Heart right ventricle (tissue), 16 donors: ENCODE measurements at regions not wholly inside any gene's neighbourhood (a gene's known extent, or its start where the extent isn't known, plus 50 kb on each side); places are given as distances from the start of the nearest gene placed in this dataset.
A peak's percentile ranks its signal among the peaks of the same experiment; 100 is the strongest.
"Not testable (repeated sequence)": the region's sequence is repeated elsewhere in the genome, so short reads cannot be mapped to it uniquely, and the experiment has no call there.

Experiments
- ATAC-seq, 8 donors: fragments of 200-7000 bp; cut with Tn5 transposase; one replicate each; pipeline ENCODE4 v1.9.1; 2020; ENCODE audit warnings: mild to moderate bottlenecking in 8 of 8, moderate library complexity in 8 of 8, moderate number of reproducible peaks in 1 of 8
- DNase-seq, 2 donors: peaks; one replicate each; pipeline ENCODE4 v3.0.0-alpha.2; 2020
- H3K27ac ChIP-seq, 10 donors: fragments of 200-600 bp; sonication (generic) in 2 of 10; one replicate each; pipeline versions ENCODE4 v1.5.0 to v1.8.0; 2020 to 2022; ENCODE audit warnings: mild to moderate bottlenecking in 3 of 10
- H3K27me3 ChIP-seq, 7 donors: fragments of 200-600 bp; one replicate each; pipeline ENCODE4 v1.8.0; 2021 to 2022; ENCODE audit warnings: mild to moderate bottlenecking in 2 of 7
- H3K36me3 ChIP-seq, 9 donors: fragments of 200-600 bp; sonication (generic) in 1 of 9; one replicate each; pipeline versions ENCODE4 v1.5.0 to v1.8.0; 2020 to 2022; ENCODE audit warnings: mild to moderate bottlenecking in 2 of 9
- H3K4me1 ChIP-seq, 9 donors: fragments of 200-600 bp; sonication (generic) in 1 of 9; one replicate each; pipeline versions ENCODE4 v1.5.0 to v1.8.0; 2020 to 2022; ENCODE audit warnings: mild to moderate bottlenecking in 4 of 9
- H3K4me3 ChIP-seq, 10 donors: fragments of 200-600 bp; sonication (generic) in 2 of 10; one replicate each; pipeline versions ENCODE4 v1.5.0 to v1.8.0; 2020 to 2022; ENCODE audit warnings: mild to moderate bottlenecking in 7 of 10, moderate library complexity in 2 of 10
- H3K9me3 ChIP-seq, 11 donors: fragments of 200-600 bp in 10 of 11; sonication (generic) in 2 of 11; one replicate each; pipeline versions ENCODE4 v1.5.0 to v1.8.0; 2013 to 2022; ENCODE audit warnings: mild to moderate bottlenecking in 2 of 11, control low read depth in 1 of 11, moderate library complexity in 1 of 11
- CTCF ChIP-seq, 9 donors: fragments of 200-600 bp; sonication (generic) in 2 of 9; IDR thresholded peaks; one replicate each; pipeline versions ENCODE4 v1.5.0 to v1.8.0; 2021 to 2022; ENCODE audit warnings: antibody characterized with exemption in 9 of 9, mild to moderate bottlenecking in 5 of 9, moderate library complexity in 1 of 9
- WGBS, 2 donors: extraction: QIAGEN DNeasy Blood & Tissue Kit; methylation state at CpG; one replicate each; pipeline ENCODE4 v1.1.7; 2013; ENCODE audit warnings: inconsistent platforms in 1 of 2; 5-methylcytosine and 5-hydroxymethylcytosine counted together
- intact Hi-C, 10 donors: fragments of 100-400 bp; cut with DNase I; formaldehyde crosslinking; loops; one replicate each; pipeline versions ENCODE4 v1.11.1 to v1.14.2; 2022
- donor health status: Arrhythmogenic right ventricular cardiomyopathy.
- donor health status: ischemic (EF 13 %, LVEDD 7.1; RV severe dilation, severe dysfunction).
- donor health status: healthy with polysubstance abuse.
- donor health status: DM: no; HTN: yes; CAD: no.
- donor health status: DM: no; HTN: no; CAD: no.
- donor health status: ischemic (EF 25% LVEDD 6.9; RV normal size, moderate dysfunction).
- donor health status: ischemic (EF 25% LVEDD 5.7; RV mildly dilated, moderate dysfunction).
- donor health status: healthy.
- donor health status: DM: yes; HTN: yes; CAD: no.
- donor health status: Ischemic cardiomyopathy.
- donor health status: ischemic (EF 35%, LVEDD 5.7; RV mildly dilated, moderate dysfunction).
- donor health status: nonischemic (EF 11% LVEDD 7.7; RV severe dilation, severe dysfunction).
- donor health status: DM: yes; HTN: yes; CAD: no.
- donor health status: PGD.
- donor health status: ischemic (EF 29% LVEDD 5.4; RV normal size, mild dysfunction).
- donor health status: nonischemic (EF 23%, LVEDD 6.1; RV moderate dilation, normal function).

GRCh38 chr10:83517456-83517855, 621.9 kb upstream of the GHITM start:
- ATAC-seq (no peak), DNase-seq (no peak)
- Histone ChIP-seq H3K4me3 (no peak overlapping the region), H3K27ac (no peak overlapping the region), H3K27me3 (no peaks in the 10 kb centered on the region), H3K9me3 (peaks cover 0 to 7% (median 0%) of the 10 kb centered on the region in 11 donors), H3K36me3 (no peaks in the 10 kb centered on the region), H3K4me1 (no peaks in the 10 kb centered on the region)
- TF ChIP-seq CTCF (IDR thresholded peaks at IDR 0.05): no peak
- intact Hi-C loops: no loop called here
- WGBS, 2 donors: 78 to 86% methylated on average over 1 of the region's 1 CpG

- Histone ChIP-seq H3K4me3 (no peak overlapping the region), H3K27ac (no peak overlapping the region), H3K27me3 (no peaks in the 10 kb centered on the region), H3K9me3 (peaks cover 0 to 3% (median 0%) of the 10 kb centered on the region in 11 donors), H3K36me3 (no peaks in the 10 kb centered on the region), H3K4me1 (no peaks in the 10 kb centered on the region)
- DNase-seq: no peak
- ATAC-seq: no peak
- intact Hi-C loops: no loop called here
- no peak for TF ChIP-seq CTCF (IDR thresholded peaks at IDR 0.05)
- 79 to 86% methylated on average over 4 of the region's 4 CpGs for WGBS, 2 donors
These were observed 620.5 kb upstream of the GHITM start for GRCh38 chr10:83518779-83519178.

- H3K4me3 ChIP-seq, H3K4me1 ChIP-seq, H3K9me3 ChIP-seq, ATAC-seq, H3K27me3 ChIP-seq, intact Hi-C loops, H3K27ac ChIP-seq, H3K36me3 ChIP-seq, DNase-seq: not testable (repeated sequence)
- WGBS, 2 donors: 88 to 91% methylated on average over 11 of the region's 11 CpGs
These were observed 618.9 kb upstream of the GHITM start for GRCh38 chr10:83520386-83520785.

GRCh38 chr10:83522456-83522855, 616.9 kb upstream of the GHITM start:
- ATAC-seq (no peak), DNase-seq (no peak)
- intact Hi-C loops: no loop called here
- Histone ChIP-seq H3K4me3 (no peak overlapping the region), H3K27me3 (no peaks in the 10 kb centered on the region), H3K36me3 (no peaks in the 10 kb centered on the region), H3K9me3 (peaks cover 0 to 22% (median 7%) of the 10 kb centered on the region in 11 donors), H3K27ac (peak overlapping the region in 6 of 10 donors; percentile 14 to 72 (median 60)), H3K4me1 (no peaks in the 10 kb centered on the region)
- no peak for TF ChIP-seq CTCF (IDR thresholded peaks at IDR 0.05)

GRCh38 chr10:83522881-83523386, 616.4 kb upstream of the GHITM start:
- ATAC-seq: peak; percentile 26 to 93 (median 87)

More at GRCh38 chr10:83522881-83523386, 616.4 kb upstream of the GHITM start:
- intact Hi-C loops: no loop called here
- Histone ChIP-seq H3K4me1 (no peaks in the 10 kb centered on the region), H3K9me3 (peaks cover 0 to 27% (median 10%) of the 10 kb centered on the region in 11 donors), H3K4me3 (no peak overlapping the region), H3K36me3 (no peaks in the 10 kb centered on the region), H3K27me3 (no peaks in the 10 kb centered on the region), H3K27ac (peak overlapping the region in 6 of 10 donors; percentile 14 to 73 (median 70))
- no peak for TF ChIP-seq CTCF (IDR thresholded peaks at IDR 0.05)
- DNase-seq: peak in 1 of 2 donors; percentile 45
- 49 to 65% methylated on average over 3 of the region's 3 CpGs for WGBS, 2 donors
